ENCODE measurements at regions not wholly inside any gene's neighbourhood (a gene's known extent, or its start where the extent isn't known, plus 50 kb on each side); places are given as distances from the start of the nearest gene placed in this dataset.

- POLR2A ChIA-PET = no interaction called here
- no peak for DNase-seq (ENCODE audit: low spot score)
- H3K4me2 ChIP-seq (ENCODE audit: low read depth, low read length) = no peak overlapping the region
- no peaks in the 10 kb centered on the region for H3K36me3 ChIP-seq (replicated peaks in 1 of 2; ENCODE audit: control insufficient read depth in 1 of 2, insufficient read depth in 2 of 2, low read length in 2 of 2)
- H3K79me2 ChIP-seq (ENCODE audit: insufficient read depth, low read length) = no peaks in the 10 kb centered on the region
- H3K27me3 ChIP-seq (ENCODE audit: control insufficient read depth in 1 of 2, insufficient read depth in 2 of 2, low read length in 2 of 2) = peaks cover 4 to 27% of the 10 kb centered on the region in 2 experiments; a peak in 4 of 5 replicates
- H3K4me1 ChIP-seq (ENCODE audit: insufficient read depth, low read length) = peaks cover 8% of the 10 kb centered on the region
- CTCF ChIA-PET (ENCODE audit: low intra/inter-chr PET ratio, low total read pairs) = no interaction called here
- no peak overlapping the region for H3K9ac ChIP-seq (ENCODE audit: insufficient read depth, low read depth, low read length)
- no peak for FAIRE-seq
- no peak overlapping the region for H3K4me3 ChIP-seq (replicated peaks in 1 of 3; ENCODE audit: insufficient read depth in 1 of 3, low read depth in 2 of 3, low read length in 3 of 3)
- in situ Hi-C loops (cut with HindIII; ENCODE audit: extremely low pct_ligation_motif_present, low pct_unique_long_range_greater_than_20kb) (no loop called here), intact Hi-C loops (cut with micrococcal nuclease; ENCODE audit: unreplicated experiment) (no loop called here)
- 81% methylated on average over 3 of the region's 3 CpGs for WGBS (ENCODE audit: low lambda C conversion rate)
- no peak overlapping the region for H3K27ac ChIP-seq (ENCODE audit: extremely low read length, insufficient read depth, low read length)
- TF ChIP-seq, protein P1, sequence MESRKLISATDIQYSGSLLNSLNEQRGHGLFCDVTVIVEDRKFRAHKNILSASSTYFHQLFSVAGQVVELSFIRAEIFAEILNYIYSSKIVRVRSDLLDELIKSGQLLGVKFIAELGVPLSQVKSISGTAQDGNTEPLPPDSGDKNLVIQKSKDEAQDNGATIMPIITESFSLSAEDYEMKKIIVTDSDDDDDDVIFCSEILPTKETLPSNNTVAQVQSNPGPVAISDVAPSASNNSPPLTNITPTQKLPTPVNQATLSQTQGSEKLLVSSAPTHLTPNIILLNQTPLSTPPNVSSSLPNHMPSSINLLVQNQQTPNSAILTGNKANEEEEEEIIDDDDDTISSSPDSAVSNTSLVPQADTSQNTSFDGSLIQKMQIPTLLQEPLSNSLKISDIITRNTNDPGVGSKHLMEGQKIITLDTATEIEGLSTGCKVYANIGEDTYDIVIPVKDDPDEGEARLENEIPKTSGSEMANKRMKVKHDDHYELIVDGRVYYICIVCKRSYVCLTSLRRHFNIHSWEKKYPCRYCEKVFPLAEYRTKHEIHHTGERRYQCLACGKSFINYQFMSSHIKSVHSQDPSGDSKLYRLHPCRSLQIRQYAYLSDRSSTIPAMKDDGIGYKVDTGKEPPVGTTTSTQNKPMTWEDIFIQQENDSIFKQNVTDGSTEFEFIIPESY (CRISPR knock-in tag; IDR thresholded peaks at IDR 0.05) = no peak
- no peak for TF ChIP-seq ZFP41 (CRISPR knock-in tag; IDR thresholded peaks at IDR 0.05; ENCODE audit: borderline replicate concordance)
- no peak for TF ChIP-seq ZNF687 (CRISPR knock-in tag; IDR thresholded peaks at IDR 0.05)
- TF ChIP-seq ZNF775 (CRISPR knock-in tag; IDR thresholded peaks at IDR 0.05; ENCODE audit: borderline replicate concordance) = no peak
- TF ChIP-seq ZNF766 (CRISPR knock-in tag; IDR thresholded peaks at IDR 0.05; ENCODE audit: borderline replicate concordance) = no peak
- TF ChIP-seq ZNF607 (CRISPR knock-in tag; IDR thresholded peaks at IDR 0.05; ENCODE audit: borderline replicate concordance) = no peak
- TF ChIP-seq HNRNPH1 (optimal IDR thresholded peaks at IDR 0.05; ENCODE audit: low read depth, low read length) = no peak
- no peak for TF ChIP-seq CBX2 (IDR thresholded peaks at IDR 0.05; ENCODE audit: low read depth, low read length)
- no peak for TF ChIP-seq CBX2 (CRISPR knock-in tag; IDR thresholded peaks at IDR 0.05; ENCODE audit: low read depth)
- no peak for TF ChIP-seq ZNF468 (CRISPR knock-in tag; IDR thresholded peaks at IDR 0.05)
- H2AFZ ChIP-seq (ENCODE audit: low read length) = no peak overlapping the region
- no peaks in the 10 kb centered on the region for H3K9me3 ChIP-seq (ENCODE audit: low read length)
- BruUV-seq (replicated peaks) = no TSS peak
- no peak for ATAC-seq
- no peaks in the 10 kb centered on the region for H4K20me1 ChIP-seq (ENCODE audit: insufficient read depth, low read length)
Observed at GRCh38 chr20:2204021-2204420, 91.8 kb upstream of the TGM3 start.

Data from HepG2 (cell line).